ENCODE measurements at regions not wholly inside any gene's neighbourhood (a gene's known extent, or its start where the extent isn't known, plus 50 kb on each side); places are given as distances from the start of the nearest gene placed in this dataset.

DNA sequence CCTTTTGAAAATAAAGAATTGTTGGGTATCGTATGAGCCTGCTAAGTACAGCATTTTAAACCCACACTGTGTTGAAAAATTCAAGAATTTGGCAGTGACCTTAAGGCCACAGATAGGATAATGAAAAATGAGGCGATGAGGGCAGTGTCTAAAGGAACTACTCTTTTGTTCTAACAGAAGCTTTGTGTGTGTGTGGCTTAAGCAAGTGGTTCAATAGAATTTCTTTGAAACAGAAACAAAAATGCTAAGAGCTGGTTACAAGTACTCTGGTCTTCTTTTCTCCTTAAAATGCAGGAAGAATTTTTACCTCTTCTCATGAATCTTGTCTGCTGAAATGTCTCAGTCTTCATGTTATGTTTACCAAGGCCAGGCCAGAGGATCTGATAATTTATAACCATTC is 279.5 kb downstream of the ZNF536 start:
- H3K4me3 ChIP-seq (ENCODE audit: control insufficient read depth, low read depth, low read length): no peak overlapping the region
- TF ChIP-seq, protein P1, sequence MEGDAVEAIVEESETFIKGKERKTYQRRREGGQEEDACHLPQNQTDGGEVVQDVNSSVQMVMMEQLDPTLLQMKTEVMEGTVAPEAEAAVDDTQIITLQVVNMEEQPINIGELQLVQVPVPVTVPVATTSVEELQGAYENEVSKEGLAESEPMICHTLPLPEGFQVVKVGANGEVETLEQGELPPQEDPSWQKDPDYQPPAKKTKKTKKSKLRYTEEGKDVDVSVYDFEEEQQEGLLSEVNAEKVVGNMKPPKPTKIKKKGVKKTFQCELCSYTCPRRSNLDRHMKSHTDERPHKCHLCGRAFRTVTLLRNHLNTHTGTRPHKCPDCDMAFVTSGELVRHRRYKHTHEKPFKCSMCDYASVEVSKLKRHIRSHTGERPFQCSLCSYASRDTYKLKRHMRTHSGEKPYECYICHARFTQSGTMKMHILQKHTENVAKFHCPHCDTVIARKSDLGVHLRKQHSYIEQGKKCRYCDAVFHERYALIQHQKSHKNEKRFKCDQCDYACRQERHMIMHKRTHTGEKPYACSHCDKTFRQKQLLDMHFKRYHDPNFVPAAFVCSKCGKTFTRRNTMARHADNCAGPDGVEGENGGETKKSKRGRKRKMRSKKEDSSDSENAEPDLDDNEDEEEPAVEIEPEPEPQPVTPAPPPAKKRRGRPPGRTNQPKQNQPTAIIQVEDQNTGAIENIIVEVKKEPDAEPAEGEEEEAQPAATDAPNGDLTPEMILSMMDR (IDR thresholded peaks at IDR 0.05; ENCODE audit: control insufficient read depth, insufficient read depth, low read depth, low read length, missing control alignments): no peak
- DNase-seq (ENCODE audit: low read depth): no peak

DNA sequence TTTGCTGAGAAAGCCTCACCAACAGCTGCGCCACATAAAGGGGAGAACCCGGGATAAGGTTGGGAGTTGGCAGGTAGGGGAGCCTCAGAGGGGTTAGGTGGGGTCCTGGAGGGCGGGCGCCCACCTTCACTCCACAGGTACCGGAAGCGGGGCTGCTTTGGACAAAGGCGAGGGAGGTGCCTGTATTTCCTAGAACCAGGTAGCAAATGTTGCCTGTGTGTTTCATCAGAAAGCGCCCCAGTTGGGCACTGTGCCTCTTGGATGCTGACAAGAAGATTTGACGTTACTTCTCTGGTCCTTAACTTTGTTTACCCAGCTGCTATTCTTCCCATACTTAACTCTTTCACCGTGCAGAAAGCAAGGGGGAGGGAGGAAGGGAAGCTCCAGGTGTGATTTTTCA is 278.9 kb downstream of the ZNF536 start:
- TF ChIP-seq, protein P1 (IDR thresholded peaks at IDR 0.05; ENCODE audit: control insufficient read depth, insufficient read depth, low read depth, low read length, missing control alignments): no peak
- no peak overlapping the region for H3K4me3 ChIP-seq (ENCODE audit: control insufficient read depth, low read depth, low read length)
- no peak for DNase-seq (ENCODE audit: low read depth)

DNA sequence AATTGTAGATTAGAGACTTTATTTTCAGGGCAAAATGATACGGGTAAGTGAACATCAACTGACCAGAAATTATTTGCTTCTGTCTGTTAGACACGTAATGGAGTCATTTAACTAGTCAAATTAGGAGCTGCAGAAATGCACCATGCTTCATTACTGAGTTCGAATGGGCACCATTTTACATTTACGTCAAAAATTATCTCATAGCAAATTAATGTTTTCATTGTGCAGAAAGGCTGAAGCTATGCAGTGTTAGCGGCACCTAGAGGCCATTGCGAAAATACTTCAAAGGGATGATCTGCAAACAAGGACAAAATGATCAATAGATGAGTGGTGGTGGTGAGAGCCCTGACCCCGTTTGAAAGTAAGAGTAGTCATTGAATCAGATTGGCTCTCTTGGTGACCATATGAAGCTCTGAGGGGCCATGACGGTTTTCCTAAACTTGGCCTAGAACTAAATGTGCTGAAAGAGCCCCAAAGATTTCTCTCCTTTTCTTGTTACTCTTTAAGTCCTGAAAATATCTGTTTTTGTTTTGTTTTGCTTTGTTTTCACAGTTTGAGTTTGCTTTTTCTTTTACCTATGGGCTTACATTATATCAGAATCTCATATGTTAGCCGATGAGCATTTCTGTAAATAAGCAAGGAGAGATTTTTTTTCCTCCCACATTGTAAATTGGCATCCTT is 277.9 kb downstream of the ZNF536 start:
- DNase-seq (ENCODE audit: low read depth): no peak
- H3K4me3 ChIP-seq (ENCODE audit: control insufficient read depth, low read depth, low read length): no peak overlapping the region
- TF ChIP-seq, protein P1 (IDR thresholded peaks at IDR 0.05; ENCODE audit: control insufficient read depth, insufficient read depth, low read depth, low read length, missing control alignments): peak; percentile 82

DNA sequence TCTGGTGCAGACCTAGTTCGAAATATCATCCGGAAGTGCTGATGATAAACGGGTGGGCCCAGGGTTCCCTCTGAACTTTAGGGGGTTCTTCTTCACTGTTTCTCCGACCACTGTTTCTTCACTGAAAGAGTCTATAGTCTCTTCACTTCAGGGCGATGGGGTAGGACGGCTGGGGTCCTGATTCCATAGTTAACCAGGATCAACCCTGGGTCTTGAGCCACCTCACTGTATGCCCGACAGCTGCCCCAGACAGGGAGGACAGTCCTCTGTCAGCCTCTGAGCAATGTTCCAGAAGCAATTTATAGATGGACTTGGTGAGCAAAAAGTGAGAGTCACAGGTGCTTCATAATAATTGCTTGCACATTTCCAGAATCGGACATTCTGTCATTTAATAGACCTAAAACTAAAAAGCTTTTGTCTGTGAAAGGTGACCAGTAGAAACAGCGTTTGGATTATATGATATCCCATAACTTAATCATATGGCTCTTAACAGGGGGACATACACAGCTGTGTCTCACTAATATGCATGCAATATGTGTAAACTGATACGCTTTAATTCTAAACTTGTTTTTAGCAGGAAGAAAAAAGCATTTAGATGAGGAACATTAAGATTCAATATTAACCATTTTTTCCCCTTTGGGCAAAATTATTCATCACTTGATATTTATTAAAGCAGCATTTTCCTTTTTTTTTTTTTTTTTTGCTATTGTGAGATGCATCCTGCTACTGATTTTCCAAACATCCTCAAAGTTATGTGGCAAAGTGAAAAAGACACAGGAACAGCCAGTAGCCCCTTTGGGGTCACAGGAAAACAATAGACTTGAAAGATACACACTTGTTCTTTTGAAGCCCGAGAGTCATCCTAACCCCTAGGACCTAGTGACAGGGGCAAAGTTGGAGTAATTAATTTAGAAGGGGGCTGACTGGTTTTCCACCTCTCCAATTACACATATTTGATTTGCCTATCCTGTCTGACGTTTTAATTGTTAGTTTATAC is 277.0 kb downstream of the ZNF536 start:
- TF ChIP-seq, protein P1 (IDR thresholded peaks at IDR 0.05; ENCODE audit: control insufficient read depth, insufficient read depth, low read depth, low read length, missing control alignments): no peak
- no peak for DNase-seq (ENCODE audit: low read depth)
- H3K4me3 ChIP-seq (ENCODE audit: control insufficient read depth, low read depth, low read length): no peak overlapping the region

DNA sequence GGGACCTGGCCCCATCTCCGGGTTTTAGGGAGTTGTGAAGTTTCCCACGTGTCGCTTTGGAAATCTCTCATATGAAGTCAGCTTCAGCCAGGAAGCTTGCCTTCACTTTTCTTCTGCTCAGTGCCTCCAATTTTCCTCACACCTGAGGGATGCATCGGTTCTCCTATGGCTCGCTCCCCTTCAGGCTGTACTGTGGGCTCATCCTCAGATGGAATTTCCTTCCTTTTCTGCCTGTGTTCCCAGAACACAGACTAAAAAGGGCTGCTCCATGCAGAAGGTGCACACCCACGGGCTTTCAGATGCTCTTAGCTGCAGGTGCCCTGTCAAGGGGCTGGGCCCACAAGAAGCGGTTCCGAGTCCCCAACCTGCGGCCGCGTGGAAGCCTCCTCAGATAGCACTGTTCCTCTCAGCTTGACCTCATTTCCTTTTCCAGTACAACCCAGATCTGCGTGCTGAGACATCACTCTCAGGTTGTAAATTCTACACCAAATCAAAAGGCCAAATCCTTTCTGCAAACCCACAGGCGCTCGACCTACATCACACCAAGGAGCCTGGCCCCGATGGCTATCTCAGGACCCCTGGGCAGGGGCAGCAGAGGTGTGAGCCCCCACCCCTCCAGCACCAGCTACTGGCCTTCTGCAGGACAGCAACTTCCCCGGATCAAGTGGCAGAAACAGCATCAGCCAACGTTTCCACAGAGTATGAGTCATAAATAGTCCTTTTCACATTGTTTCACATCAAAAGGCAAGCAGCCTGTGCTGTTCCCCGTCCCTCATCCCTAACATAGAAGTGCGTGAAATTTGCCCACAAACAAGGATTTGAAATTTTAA is 275.9 kb downstream of the ZNF536 start:
- DNase-seq (ENCODE audit: low read depth): no peak
- H3K4me3 ChIP-seq (ENCODE audit: control insufficient read depth, low read depth, low read length): no peak overlapping the region
- TF ChIP-seq, protein P1 (IDR thresholded peaks at IDR 0.05; ENCODE audit: control insufficient read depth, insufficient read depth, low read depth, low read length, missing control alignments): no peak

DNA sequence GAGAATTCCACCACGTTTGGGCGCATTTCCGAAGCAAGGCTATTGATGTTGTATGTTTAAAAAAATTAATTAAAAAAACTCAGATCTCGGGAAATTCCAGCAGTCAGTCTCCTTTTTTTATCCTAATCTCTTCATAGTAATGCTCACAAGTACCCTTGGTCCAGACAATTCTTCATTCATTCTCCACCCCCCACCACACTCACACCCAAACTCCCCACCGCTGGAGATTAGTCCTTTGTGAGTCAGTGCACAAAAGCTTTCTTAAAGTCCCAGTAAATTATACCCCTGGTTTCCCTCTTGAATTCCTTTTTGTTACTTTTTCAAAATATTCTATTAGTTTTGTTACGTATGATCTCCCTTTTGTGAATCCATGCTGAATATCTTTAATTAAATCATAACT is 274.6 kb downstream of the ZNF536 start:
- TF ChIP-seq, protein P1 (IDR thresholded peaks at IDR 0.05; ENCODE audit: control insufficient read depth, insufficient read depth, low read depth, low read length, missing control alignments): no peak
- DNase-seq (ENCODE audit: low read depth): no peak
- no peak overlapping the region for H3K4me3 ChIP-seq (ENCODE audit: control insufficient read depth, low read depth, low read length)
